HG02840 (cell line): ENCODE measurements at regions not wholly inside any gene's neighbourhood (a gene's known extent, or its start where the extent isn't known, plus 50 kb on each side); places are given as distances from the start of the nearest gene placed in this dataset.
A peak's percentile ranks its signal among the peaks of the same experiment; 100 is the strongest.

Experiments
- ATAC-seq: cut with Tn5 transposase; IDR thresholded peaks from one replicate; pipeline ENCODE4 v1.9.1; 2021; ENCODE audit warnings: mild to moderate bottlenecking, moderate library complexity, moderate number of reproducible peaks; ENCODE audit not compliant: unreplicated experiment, low FRiP score

GRCh38 chr5:77948476-77948875 lies 172.3 kb upstream of the TBCA start:
- ATAC-seq = no peak

DNA sequence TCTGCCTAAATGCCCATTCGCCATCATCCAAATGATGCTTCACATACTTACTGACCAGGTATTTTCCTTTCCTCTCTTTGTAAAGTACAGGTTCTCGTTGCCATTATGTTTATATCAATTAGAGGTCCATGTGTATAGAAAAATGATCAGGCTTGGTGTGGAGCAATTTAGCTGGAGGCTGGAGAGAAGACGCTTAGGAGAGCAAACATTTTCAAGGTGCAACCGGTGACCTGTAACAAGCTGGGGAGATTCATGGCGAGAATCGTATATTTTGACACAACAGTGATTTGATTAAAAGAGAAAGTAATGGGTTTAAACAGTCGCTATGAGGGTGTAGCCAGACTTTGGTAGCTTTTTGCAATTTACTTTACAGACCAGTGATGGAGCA lies 170.9 kb upstream of the TBCA start:
- ATAC-seq = no peak

- ATAC-seq = no peak
Observed at GRCh38 chr5:77946381-77947040, 170.4 kb upstream of the TBCA start.

DNA sequence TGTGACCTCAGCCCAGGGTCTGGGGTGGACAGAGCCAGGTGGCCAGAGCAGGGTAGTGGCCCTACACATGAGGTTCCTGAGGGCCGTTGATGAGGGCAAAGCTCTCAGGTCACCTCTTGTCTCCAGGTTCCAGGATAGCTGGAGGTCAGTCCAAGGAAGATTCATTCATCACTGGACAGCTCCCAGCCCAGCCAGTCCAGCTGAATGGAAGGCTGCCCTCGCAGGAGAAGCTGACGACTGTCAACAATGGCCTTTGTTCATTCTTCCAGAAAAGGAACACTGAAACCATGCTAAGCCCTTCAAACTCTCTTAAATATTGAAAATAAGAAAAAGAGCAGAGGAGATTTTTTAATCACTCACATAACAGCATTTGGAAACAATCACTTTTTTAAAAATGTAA lies 169.7 kb upstream of the TBCA start:
- ATAC-seq = no peak

DNA sequence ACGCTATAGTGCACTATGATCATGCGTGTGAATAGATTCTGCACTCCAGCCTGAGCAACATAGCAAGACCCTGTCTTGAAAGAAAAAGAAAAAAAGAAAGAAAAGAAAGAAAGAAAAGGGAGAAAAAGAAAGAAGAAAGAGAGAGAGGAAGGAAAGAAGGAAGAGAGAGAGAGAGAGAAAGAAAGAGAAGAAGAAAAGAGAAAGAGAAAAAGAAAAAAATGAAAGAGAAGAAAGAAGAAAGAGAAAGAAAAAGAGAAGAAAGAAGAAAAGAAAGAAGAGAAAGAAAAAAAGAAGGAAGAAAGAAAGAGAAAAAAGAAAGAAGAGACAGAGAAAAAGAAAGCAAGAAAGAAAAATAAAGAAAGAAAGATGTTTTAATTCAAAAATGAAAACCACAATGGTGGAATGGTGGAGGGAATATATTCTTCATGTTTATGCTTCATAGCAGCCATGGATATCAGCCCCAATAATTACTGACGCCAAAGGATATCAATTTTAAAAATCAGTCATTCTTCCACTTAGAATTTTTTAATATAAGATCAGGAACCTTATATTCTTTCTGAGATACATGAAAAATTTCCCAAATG lies 168.7 kb upstream of the TBCA start:
- ATAC-seq = no peak

- ATAC-seq = no peak
Observed at GRCh38 chr5:77943851-77944250, 167.7 kb upstream of the TBCA start.

DNA sequence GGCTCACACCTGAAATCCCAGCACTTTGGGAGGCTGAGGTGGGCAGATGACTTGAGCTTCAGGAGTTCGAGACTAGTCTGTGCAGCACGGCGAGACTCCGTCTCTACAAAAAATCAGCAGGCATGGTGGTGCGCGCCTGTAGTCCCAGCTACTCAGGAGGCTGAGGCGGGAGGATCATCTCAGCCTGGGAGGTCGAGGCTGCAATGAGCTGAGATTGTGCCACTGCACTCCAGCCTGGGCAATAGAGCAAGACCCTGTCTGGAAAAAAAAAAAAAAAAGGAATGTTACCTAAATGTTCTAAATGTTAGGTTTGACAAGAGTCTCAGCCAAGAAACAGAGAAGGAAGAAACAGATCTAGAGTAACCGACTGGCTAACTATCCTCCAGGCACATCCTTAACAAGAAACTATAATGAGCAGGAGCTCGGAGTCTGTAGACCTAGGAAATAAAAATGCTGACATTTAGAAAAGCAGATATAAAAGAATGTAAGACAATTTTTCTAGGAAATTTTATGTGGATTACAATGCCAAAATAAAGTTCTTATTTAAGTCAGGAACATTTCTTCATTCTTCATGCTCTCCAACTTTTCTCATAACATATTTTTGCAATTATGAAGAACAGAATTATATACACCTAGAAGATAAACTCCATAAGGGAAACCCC lies 166.6 kb upstream of the TBCA start:
- no peak for ATAC-seq

GRCh38 chr5:77937015-77937908 lies 161.1 kb upstream of the TBCA start:
- peak; percentile 90 for ATAC-seq

GRCh38 chr5:77936365-77936693 lies 160.2 kb upstream of the TBCA start:
- no peak for ATAC-seq

DNA sequence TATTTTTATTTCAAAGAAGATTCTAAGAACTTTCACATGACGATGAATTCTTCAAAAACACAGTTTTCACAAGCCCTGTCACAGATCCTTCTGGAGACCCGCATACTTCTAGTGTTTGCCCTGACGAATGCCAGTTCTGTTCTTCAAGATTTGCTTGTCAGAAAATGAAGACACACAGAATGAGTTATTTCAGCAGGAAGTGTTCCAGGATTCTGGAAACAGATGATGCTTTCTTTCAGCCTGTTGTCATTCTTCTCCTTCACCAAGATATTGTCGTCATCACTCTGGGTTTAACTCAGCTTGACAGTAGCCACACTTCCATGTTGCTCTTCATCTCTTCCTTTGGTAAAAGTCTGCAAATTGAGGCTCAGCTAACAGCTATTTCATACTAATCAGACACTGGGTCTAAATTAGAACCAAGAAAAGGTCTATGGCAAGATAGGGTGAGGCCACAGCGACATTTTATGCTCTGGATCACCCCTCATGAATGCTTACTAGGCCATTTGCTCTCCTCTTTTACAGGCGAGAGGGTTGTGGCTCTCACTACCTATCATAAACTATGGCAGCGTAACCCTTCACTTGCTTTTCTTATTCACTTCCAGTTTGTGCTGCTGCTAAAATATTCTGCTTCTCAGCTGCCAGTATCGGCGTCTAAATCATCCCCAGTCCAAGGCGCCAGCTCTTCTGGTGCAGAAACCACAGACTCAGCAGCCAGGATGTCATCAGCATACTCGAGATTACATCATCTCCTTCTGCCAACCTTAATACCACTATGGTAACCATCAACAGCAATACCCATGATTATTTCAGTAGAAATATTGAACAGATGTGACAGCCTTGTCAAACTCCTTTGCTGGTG lies 159.6 kb upstream of the TBCA start:
- ATAC-seq = no peak

DNA sequence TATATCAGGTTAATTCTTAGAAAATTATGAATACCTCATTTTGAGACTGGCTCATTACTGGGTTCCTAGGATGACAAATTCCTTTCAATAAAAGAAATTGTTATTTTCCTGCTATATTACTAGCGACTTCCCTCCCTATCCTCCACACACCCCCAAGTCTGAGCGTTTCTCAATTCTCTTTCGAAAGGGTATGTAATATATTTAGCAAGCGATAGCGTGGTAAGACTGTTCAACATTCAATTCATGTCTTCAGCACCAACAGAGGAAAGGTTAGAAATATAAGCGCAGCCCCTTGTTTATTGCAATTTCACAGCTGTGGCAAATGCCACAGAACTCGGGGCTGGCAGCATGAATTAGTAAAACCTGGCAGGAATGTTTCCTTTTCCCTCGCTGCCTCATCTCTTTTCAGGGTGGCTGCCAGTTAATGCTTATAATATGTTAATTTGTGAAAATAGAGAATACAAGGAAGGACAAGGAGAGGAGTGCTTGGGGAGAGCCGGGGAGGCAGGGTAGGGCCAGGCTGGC lies 152.7 kb upstream of the TBCA start:
- no peak for ATAC-seq

DNA sequence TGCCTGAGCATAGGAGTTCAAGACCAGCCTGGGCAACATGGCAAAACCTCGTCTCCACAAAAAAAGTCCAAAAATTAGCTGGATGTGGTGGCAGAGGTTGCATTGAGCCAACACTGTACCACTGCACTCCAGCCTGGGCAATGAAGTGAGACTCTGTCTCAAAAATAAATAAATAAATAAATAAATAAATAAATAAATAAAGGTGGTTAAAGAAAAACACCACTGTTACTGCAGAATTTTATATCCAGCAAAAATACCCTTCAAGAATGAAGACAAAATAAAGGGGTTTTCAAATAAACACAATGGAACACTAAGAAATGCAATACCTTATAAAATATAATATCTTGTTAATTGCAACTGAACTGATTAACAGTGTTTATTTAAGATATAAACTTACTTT lies 150.2 kb upstream of the TBCA start:
- no peak for ATAC-seq

GRCh38 chr5:77925503-77925902 lies 149.4 kb upstream of the TBCA start:
- no peak for ATAC-seq

DNA sequence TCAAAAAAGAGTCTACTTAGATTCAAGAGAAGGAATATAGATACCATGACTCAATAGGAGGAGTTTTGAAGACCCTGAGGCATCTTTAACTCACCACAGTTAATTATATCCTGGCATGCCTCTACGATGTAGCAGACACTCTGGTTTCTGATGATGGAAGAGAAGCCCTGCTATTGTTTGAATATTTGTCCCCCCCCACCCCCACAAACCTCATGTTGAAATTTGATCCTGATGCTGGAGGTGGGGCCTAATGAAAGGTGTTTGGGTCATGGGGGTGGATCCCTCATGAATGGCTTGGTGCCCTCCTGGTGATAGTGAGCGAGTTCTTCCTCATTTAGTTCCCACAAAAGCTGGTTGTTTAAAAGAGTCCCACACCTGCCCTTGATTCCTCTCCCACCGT lies 147.9 kb upstream of the TBCA start:
- ATAC-seq = no peak

GRCh38 chr5:77923666-77924065 lies 147.5 kb upstream of the TBCA start:
- no peak for ATAC-seq

DNA sequence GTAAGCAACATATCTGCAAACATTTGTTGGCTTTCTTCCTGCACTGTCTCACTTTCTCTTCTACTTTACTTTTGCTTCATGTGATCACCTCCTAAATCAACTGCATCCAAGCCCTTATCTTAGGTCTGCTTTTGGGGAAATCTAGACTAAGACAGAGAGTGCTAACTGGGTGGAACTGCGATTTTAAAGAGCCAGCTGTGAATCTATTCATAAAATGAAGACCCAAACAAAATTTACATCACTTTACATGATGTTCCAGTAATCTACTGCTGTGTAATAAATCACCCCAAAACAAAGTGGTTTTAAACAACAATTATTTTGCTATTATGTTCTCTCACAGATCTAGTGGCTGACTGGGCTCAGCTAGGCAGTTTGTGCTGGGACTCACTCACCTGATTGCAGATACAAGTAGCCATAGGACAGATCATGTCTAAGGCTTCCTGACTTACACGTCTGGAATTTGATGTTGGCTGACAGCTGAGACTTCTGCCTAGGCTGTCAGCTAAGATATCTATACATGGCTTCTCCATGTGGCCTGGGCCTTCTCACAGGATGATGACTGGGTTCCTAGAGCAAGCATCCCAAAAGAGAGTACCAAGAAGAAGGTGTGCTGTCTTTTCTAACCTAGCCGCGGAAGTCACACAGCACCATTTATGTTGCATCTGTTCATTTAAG lies 145.1 kb upstream of the TBCA start:
- no peak for ATAC-seq

- no peak for ATAC-seq
Observed at GRCh38 chr5:77920359-77921058, 144.4 kb upstream of the TBCA start.

DNA sequence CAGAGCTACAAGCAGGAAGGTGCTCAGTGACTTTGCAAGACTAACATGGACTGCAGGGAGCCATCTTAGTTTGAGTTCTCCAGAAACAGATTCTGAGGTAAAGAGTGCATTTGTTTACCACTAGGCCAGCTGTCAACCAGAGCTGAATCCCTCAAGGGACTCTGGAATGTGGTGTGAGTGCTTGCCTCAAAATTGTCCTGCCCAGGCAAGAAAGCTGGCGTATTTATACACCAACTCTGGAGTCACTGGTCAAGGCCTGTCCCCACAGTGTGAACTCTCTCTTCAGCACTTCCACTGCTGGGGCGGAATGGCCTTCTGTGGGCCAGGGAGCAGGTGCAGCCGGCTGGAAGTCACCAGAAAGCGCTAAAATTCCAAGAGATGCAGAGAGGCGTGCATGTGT lies 139.2 kb upstream of the TBCA start:
- ATAC-seq = no peak

GRCh38 chr5:77912721-77913120 lies 136.6 kb upstream of the TBCA start:
- no peak for ATAC-seq
